ENCODE measurements at regions not wholly inside any gene's neighbourhood (a gene's known extent, or its start where the extent isn't known, plus 50 kb on each side); places are given as distances from the start of the nearest gene placed in this dataset.

DNA sequence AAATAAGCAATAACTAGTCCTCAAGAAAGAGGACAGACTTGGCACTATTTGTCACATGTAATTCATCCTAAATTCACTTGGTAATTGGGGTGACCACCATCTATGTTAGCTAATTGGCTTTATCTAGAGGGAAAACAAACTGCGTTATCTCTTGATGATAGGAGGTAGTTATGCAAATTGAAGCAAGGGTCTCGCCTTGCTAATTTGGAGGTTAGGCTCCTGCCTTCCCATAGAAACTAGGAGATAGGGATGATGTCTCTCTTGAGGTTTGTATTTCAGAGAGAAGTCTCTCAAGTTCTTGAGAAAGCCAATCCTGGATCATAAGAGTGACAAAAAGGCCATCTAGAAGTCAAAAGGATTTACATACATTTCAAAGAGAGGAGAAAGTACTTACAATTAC is 179.9 kb downstream of the SLITRK6 start:
- TF ChIP-seq, protein P1, sequence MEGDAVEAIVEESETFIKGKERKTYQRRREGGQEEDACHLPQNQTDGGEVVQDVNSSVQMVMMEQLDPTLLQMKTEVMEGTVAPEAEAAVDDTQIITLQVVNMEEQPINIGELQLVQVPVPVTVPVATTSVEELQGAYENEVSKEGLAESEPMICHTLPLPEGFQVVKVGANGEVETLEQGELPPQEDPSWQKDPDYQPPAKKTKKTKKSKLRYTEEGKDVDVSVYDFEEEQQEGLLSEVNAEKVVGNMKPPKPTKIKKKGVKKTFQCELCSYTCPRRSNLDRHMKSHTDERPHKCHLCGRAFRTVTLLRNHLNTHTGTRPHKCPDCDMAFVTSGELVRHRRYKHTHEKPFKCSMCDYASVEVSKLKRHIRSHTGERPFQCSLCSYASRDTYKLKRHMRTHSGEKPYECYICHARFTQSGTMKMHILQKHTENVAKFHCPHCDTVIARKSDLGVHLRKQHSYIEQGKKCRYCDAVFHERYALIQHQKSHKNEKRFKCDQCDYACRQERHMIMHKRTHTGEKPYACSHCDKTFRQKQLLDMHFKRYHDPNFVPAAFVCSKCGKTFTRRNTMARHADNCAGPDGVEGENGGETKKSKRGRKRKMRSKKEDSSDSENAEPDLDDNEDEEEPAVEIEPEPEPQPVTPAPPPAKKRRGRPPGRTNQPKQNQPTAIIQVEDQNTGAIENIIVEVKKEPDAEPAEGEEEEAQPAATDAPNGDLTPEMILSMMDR (IDR thresholded peaks at IDR 0.05) = no peak
- H3K4me1 ChIP-seq (ENCODE audit: control insufficient read depth in 1 of 2, low read depth in 2 of 2) = no peaks in the 10 kb centered on the region
- no peaks in the 10 kb centered on the region for H3K36me3 ChIP-seq
- no peaks in the 10 kb centered on the region for H3K9me3 ChIP-seq
- no peak overlapping the region for H3K4me3 ChIP-seq
- DNase-seq (ENCODE audit: low spot score) (no peak), ATAC-seq (ENCODE audit: insufficient number of reproducible peaks, low FRiP score, low read depth) (no peak)
- H3K27me3 ChIP-seq (replicated peaks; ENCODE audit: insufficient read depth) = no peaks in the 10 kb centered on the region
- no peak overlapping the region for H3K27ac ChIP-seq

DNA sequence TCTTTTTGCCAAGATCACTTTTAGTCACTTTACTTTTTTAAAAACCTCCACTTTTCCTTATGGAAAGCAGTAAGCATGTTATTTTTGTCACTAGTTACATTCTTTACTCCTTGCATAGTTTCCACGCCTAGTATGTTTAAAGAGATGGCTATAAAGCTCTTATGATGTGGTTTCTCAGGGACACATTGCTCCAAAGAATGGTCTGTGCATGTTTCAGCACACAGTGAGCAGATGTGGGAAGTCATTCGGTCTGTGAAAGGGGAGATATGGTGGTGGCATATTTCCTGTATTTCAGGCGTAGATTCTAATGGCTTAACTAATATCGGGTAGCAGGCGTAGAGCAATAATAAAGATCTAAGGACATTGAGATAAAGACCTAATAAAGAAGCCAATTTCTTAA is 180.7 kb downstream of the SLITRK6 start:
- Histone ChIP-seq H3K4me3 (no peak overlapping the region), H3K36me3 (no peaks in the 10 kb centered on the region), H3K27me3 (replicated peaks; ENCODE audit: insufficient read depth) (no peaks in the 10 kb centered on the region), H3K4me1 (ENCODE audit: control insufficient read depth in 1 of 2, low read depth in 2 of 2) (no peaks in the 10 kb centered on the region), H3K9me3 (no peaks in the 10 kb centered on the region), H3K27ac (no peak overlapping the region)
- ATAC-seq (ENCODE audit: insufficient number of reproducible peaks, low FRiP score, low read depth) (no peak), DNase-seq (ENCODE audit: low spot score) (no peak)
- TF ChIP-seq, protein P1 (IDR thresholded peaks at IDR 0.05) = no peak

DNA sequence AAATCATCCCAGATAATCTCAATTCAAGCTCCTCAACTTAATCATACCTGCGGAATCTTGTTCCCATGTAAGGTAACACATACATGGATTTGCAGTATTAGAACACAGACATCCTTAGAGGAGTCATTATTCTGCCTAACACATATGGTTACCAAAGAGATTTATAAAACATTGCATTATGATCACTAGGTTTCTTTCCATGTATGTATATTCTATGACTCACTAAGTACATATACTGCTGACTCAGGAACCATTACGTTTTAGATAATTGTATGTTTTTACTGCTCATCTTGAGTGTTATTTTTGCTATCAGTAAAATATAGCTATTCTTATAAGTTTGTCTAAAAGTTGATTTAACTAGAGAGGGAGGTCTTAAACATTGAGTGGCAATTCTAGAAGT is 182.9 kb downstream of the SLITRK6 start:
- DNase-seq (ENCODE audit: low spot score) (no peak), ATAC-seq (ENCODE audit: insufficient number of reproducible peaks, low FRiP score, low read depth) (no peak)
- Histone ChIP-seq H3K4me3 (no peak overlapping the region), H3K36me3 (no peaks in the 10 kb centered on the region), H3K9me3 (no peaks in the 10 kb centered on the region), H3K4me1 (ENCODE audit: control insufficient read depth in 1 of 2, low read depth in 2 of 2) (no peaks in the 10 kb centered on the region), H3K27ac (no peak overlapping the region), H3K27me3 (replicated peaks; ENCODE audit: insufficient read depth) (no peaks in the 10 kb centered on the region)
- TF ChIP-seq, protein P1 (IDR thresholded peaks at IDR 0.05) = no peak

DNA sequence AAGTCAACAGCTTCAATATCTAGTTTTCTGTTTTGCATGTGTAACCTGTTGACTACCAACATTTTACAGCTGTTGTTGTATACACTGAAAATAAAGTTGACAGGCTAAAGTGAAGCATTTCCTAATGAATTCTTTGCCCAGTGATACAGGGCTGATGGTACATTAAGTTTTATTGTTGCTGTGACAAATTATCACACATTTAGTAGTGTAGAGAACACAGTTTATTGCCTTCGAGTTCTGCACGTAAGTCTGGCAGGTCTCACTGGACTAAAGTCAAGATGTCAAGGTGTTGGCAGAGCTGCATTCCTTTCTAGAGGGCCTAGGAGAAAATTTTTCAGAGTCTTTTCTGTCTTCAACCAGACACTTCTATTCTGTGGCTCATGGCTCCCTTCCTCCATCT is 184.2 kb downstream of the SLITRK6 start:
- TF ChIP-seq, protein P1 (IDR thresholded peaks at IDR 0.05) = no peak
- H3K27me3 ChIP-seq (replicated peaks; ENCODE audit: insufficient read depth) = no peaks in the 10 kb centered on the region
- H3K9me3 ChIP-seq = no peaks in the 10 kb centered on the region
- H3K4me1 ChIP-seq (ENCODE audit: control insufficient read depth in 1 of 2, low read depth in 2 of 2) = no peaks in the 10 kb centered on the region
- DNase-seq (ENCODE audit: low spot score) (no peak), ATAC-seq (ENCODE audit: insufficient number of reproducible peaks, low FRiP score, low read depth) (no peak)
- no peak overlapping the region for H3K27ac ChIP-seq
- H3K4me3 ChIP-seq = no peak overlapping the region
- no peaks in the 10 kb centered on the region for H3K36me3 ChIP-seq

DNA sequence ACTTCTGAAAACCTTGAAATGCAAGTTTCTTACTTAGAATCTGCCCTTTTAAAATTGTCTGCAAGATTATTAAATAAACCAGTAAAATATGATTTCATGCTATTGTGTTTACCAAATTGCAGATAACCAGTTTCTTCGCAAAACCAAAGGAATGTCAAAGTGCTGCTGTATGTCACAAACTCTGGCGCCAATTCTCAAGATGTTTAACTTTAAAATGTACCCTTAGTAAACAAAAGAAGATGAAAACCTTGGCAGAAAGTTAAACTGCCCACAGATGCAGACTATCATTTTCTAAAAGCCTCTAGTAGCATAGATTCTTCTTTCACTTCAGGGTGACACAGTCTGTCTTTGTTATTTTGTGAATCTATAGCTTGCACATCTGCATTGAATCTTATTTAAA is 189.2 kb downstream of the SLITRK6 start:
- DNase-seq (ENCODE audit: low spot score) = no peak

More for the DNA sequence above, 189.2 kb downstream of the SLITRK6 start:
- H3K9me3 ChIP-seq = no peaks in the 10 kb centered on the region
- H3K36me3 ChIP-seq = no peaks in the 10 kb centered on the region
- no peak overlapping the region for H3K27ac ChIP-seq
- H3K4me1 ChIP-seq (ENCODE audit: control insufficient read depth in 1 of 2, low read depth in 2 of 2) = no peaks in the 10 kb centered on the region
- no peak for ATAC-seq (ENCODE audit: insufficient number of reproducible peaks, low FRiP score, low read depth)
- TF ChIP-seq, protein P1 (IDR thresholded peaks at IDR 0.05) = no peak
- H3K27me3 ChIP-seq (replicated peaks; ENCODE audit: insufficient read depth) = no peaks in the 10 kb centered on the region
- no peak overlapping the region for H3K4me3 ChIP-seq
